Urinary bladder (tissue), 3 donors: ENCODE measurements at regions not wholly inside any gene's neighbourhood (a gene's known extent, or its start where the extent isn't known, plus 50 kb on each side); places are given as distances from the start of the nearest gene placed in this dataset.

Experiments
- DNase-seq: peaks from one replicate; pipeline ENCODE4 v3.0.0-alpha.2; 2015; ENCODE audit errors: extremely low spot score
- H3K27ac ChIP-seq: one replicate; pipeline ENCODE4 v1.5.1; 2013; ENCODE audit warnings: low read depth, mild to moderate bottlenecking, moderate library complexity
- H3K36me3 ChIP-seq: one replicate; pipeline ENCODE4 v1.6.1; 2013; ENCODE audit warnings: mild to moderate bottlenecking, moderate library complexity; ENCODE audit not compliant: insufficient read depth
- H3K4me1 ChIP-seq: one replicate; pipeline ENCODE4 v1.6.1; 2013; ENCODE audit warnings: mild to moderate bottlenecking, moderate library complexity; ENCODE audit not compliant: insufficient read depth
- H3K4me3 ChIP-seq: one replicate; pipeline ENCODE4 v1.5.1; 2013; ENCODE audit warnings: low read depth, low read length
- WGBS: extraction: QIAGEN DNeasy Blood & Tissue Kit; methylation state at CpG from one replicate; pipeline ENCODE4 v1.1.7; 2013; 5-methylcytosine and 5-hydroxymethylcytosine counted together
- donor health status: healthy with polysubstance abuse.
- donor health status: healthy.

DNA sequence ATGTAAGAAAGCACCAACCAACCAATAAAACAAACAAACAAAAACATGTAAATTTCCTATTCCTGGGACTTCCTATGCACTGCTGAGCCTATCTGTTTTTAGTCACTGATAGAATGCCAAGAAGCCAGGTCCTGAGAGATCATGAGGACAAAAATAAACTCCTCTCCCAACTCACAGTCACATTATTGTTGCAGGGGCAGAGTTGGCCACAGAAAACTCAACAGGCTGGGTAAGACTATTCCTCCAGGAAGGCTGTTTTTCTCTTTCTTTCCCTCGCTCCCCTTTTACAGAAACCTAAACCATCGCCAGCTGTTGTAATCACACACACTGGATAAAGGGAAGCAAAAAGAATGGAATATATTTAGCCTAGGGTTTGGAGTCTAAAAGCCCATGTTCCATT, 55.8 kb upstream of the METAP2 start:
- H3K27ac ChIP-seq = no peak overlapping the region

More for the DNA sequence above, 55.8 kb upstream of the METAP2 start:
- no peaks in the 10 kb centered on the region for H3K4me1 ChIP-seq
- H3K4me3 ChIP-seq = no peak overlapping the region
- DNase-seq = no peak
- 31% methylated on average over 2 of the region's 2 CpGs for WGBS
- no peaks in the 10 kb centered on the region for H3K36me3 ChIP-seq
